Trophoblast cell (in vitro differentiated cells and primary cell): ENCODE measurements at regions not wholly inside any gene's neighbourhood (a gene's known extent, or its start where the extent isn't known, plus 50 kb on each side); places are given as distances from the start of the nearest gene placed in this dataset.

Source experiments
- DNase-seq, 2 donors: peaks; one replicate each; pipeline ENCODE4 v3.0.0-alpha.2; 2016
- H2AFZ ChIP-seq: 2 replicates; pipeline ENCODE4 v1.6.1; 2013; ENCODE audit warnings: low read length, moderate library complexity, mild to moderate bottlenecking; ENCODE audit not compliant: insufficient read depth, poor library complexity
- H2AK5ac ChIP-seq: 2 replicates; pipeline ENCODE4 v1.6.1; 2013; ENCODE audit warnings: mild to moderate bottlenecking, low read length
- H2BK120ac ChIP-seq: 2 replicates; pipeline ENCODE4 v1.6.1; 2013; ENCODE audit warnings: low read length, mild to moderate bottlenecking, moderate library complexity; ENCODE audit not compliant: insufficient read depth, poor library complexity
- H2BK12ac ChIP-seq: 2 replicates; pipeline ENCODE4 v1.6.1; 2013; ENCODE audit warnings: mild to moderate bottlenecking, low read length, moderate library complexity
- H2BK5ac ChIP-seq: 2 replicates; pipeline ENCODE4 v1.6.1; 2013; ENCODE audit warnings: low read length, low read depth, moderate library complexity, mild to moderate bottlenecking; ENCODE audit not compliant: poor library complexity
- H3K14ac ChIP-seq: 2 replicates; pipeline ENCODE4 v1.6.1; 2013; ENCODE audit warnings: mild to moderate bottlenecking, low read length
- H3K18ac ChIP-seq: 2 replicates; pipeline ENCODE4 v1.6.1; 2013; ENCODE audit warnings: mild to moderate bottlenecking, low read length
- H3K23ac ChIP-seq: 2 replicates; pipeline ENCODE4 v1.6.1; 2013; ENCODE audit warnings: low read length
- H3K27ac ChIP-seq: 2 replicates; pipeline ENCODE4 v1.5.1; 2013; ENCODE audit warnings: low read depth, mild to moderate bottlenecking, inconsistent platforms, low read length, moderate library complexity
- H3K27me3 ChIP-seq: 2 replicates; pipeline ENCODE4 v1.6.1; 2013; ENCODE audit warnings: inconsistent platforms, mild to moderate bottlenecking, low read length, moderate library complexity; ENCODE audit not compliant: insufficient read depth
- H3K36me3 ChIP-seq, 2 experiments: 1 replicate in 1 of 2; 2 replicates in 1 of 2; pipeline ENCODE4 v1.6.1; 2013; ENCODE audit warnings: low read length in 2 of 2, mild to moderate bottlenecking in 2 of 2, moderate library complexity in 1 of 2; ENCODE audit not compliant: insufficient read depth in 2 of 2, control insufficient read depth in 1 of 2
- H3K4ac ChIP-seq: 2 replicates; pipeline ENCODE4 v1.6.1; 2013; ENCODE audit warnings: low read depth, mild to moderate bottlenecking, low read length, moderate library complexity
- H3K4me1 ChIP-seq, 2 experiments: 1 replicate in 1 of 2; 2 replicates in 1 of 2; pipeline ENCODE4 v1.6.1; 2013; ENCODE audit warnings: low read length in 2 of 2, mild to moderate bottlenecking in 2 of 2, moderate library complexity in 1 of 2; ENCODE audit not compliant: insufficient read depth in 2 of 2, control insufficient read depth in 1 of 2
- H3K4me2 ChIP-seq: 2 replicates; pipeline ENCODE4 v1.6.1; 2013; ENCODE audit warnings: inconsistent platforms, mild to moderate bottlenecking, low read length, moderate library complexity
- H3K4me3 ChIP-seq: 2 replicates; pipeline ENCODE4 v1.5.1; 2013; ENCODE audit warnings: mild to moderate bottlenecking, low read depth, low read length, inconsistent platforms
- H3K79me1 ChIP-seq: one replicate; pipeline ENCODE4 v1.6.1; 2013; ENCODE audit warnings: low read length
- H3K79me2 ChIP-seq: 2 replicates; pipeline ENCODE4 v1.6.1; 2013; ENCODE audit warnings: low read length, mild to moderate bottlenecking; ENCODE audit not compliant: control insufficient read depth, insufficient read depth, poor library complexity
- H3K9ac ChIP-seq: 2 replicates; pipeline ENCODE4 v1.6.1; 2013; ENCODE audit warnings: mild to moderate bottlenecking, low read length
- H3K9me3 ChIP-seq: 2 replicates; pipeline ENCODE4 v1.6.1; 2013; ENCODE audit warnings: low read depth, mild to moderate bottlenecking, control low read depth, inconsistent platforms, low read length; ENCODE audit not compliant: insufficient read depth
- H4K12ac ChIP-seq: 2 replicates; pipeline ENCODE4 v1.6.1; 2013; ENCODE audit warnings: low read depth, mild to moderate bottlenecking, low read length, moderate library complexity
- H4K8ac ChIP-seq: 2 replicates; pipeline ENCODE4 v1.6.1; 2013; ENCODE audit warnings: low read depth, mild to moderate bottlenecking, low read length, moderate library complexity
- H4K91ac ChIP-seq: one replicate; pipeline ENCODE4 v1.6.1; 2013; ENCODE audit warnings: low read depth, mild to moderate bottlenecking, low read length, moderate library complexity
- WGBS: extraction: QIAGEN DNeasy Blood & Tissue Kit; methylation state at CpG from one replicate; pipeline ENCODE4 v1.1.7; 2013; ENCODE audit warnings: missing lambda C conversion rate; ENCODE audit not compliant: insufficient read length, insufficient coverage; ENCODE audit errors: extremely low coverage; 5-methylcytosine and 5-hydroxymethylcytosine counted together

- Histone ChIP-seq H3K36me3 (no peaks in the 10 kb centered on the region), H3K79me1 (no peaks in the 10 kb centered on the region), H2AFZ (no peak overlapping the region), H2AK5ac (no peak overlapping the region), H2BK120ac (no peak overlapping the region), H3K27ac (no peak overlapping the region), H3K9me3 (no peaks in the 10 kb centered on the region), H3K79me2 (no peaks in the 10 kb centered on the region), H4K8ac (no peak overlapping the region), H3K9ac (no peak overlapping the region), H3K4ac (no peak overlapping the region), H3K4me1 (peaks cover 3 to 10% of the 10 kb centered on the region in 2 experiments), H3K14ac (no peak overlapping the region), H3K18ac (no peak overlapping the region), H2BK12ac (no peak overlapping the region), H4K12ac (no peak overlapping the region), H3K4me3 (no peak overlapping the region), H3K27me3 (no peaks in the 10 kb centered on the region), H4K91ac (no peak overlapping the region), H3K4me2 (no peak overlapping the region), H3K23ac (no peak overlapping the region), H2BK5ac (no peak overlapping the region)
- no peak for DNase-seq
Observed at GRCh38 chr3:54046641-54047214, 75.6 kb upstream of the CACNA2D3 start.

- H3K79me1 ChIP-seq = no peaks in the 10 kb centered on the region
- H3K18ac ChIP-seq = no peak overlapping the region
- H3K4me1 ChIP-seq = peaks cover 3 to 10% of the 10 kb centered on the region in 2 experiments
- H3K4me3 ChIP-seq = no peak overlapping the region
- no peaks in the 10 kb centered on the region for H3K79me2 ChIP-seq
- no peak overlapping the region for H2BK5ac ChIP-seq
- WGBS = no CpG with 5 or more reads among the region's 3 CpGs
- no peaks in the 10 kb centered on the region for H3K9me3 ChIP-seq
- H3K23ac ChIP-seq = no peak overlapping the region
- H2BK12ac ChIP-seq = no peak overlapping the region
- no peak overlapping the region for H4K8ac ChIP-seq
- no peak overlapping the region for H3K9ac ChIP-seq
- no peak overlapping the region for H2BK120ac ChIP-seq
- no peak overlapping the region for H4K91ac ChIP-seq
- no peaks in the 10 kb centered on the region for H3K27me3 ChIP-seq
- no peak overlapping the region for H3K27ac ChIP-seq
- no peak for DNase-seq
- no peaks in the 10 kb centered on the region for H3K36me3 ChIP-seq
- H3K4me2 ChIP-seq = no peak overlapping the region
- H3K14ac ChIP-seq = no peak overlapping the region
- H2AFZ ChIP-seq = no peak overlapping the region
- no peak overlapping the region for H2AK5ac ChIP-seq
- no peak overlapping the region for H4K12ac ChIP-seq
- no peak overlapping the region for H3K4ac ChIP-seq
Observed at GRCh38 chr3:54045061-54045815, 77.1 kb upstream of the CACNA2D3 start.

GRCh38 chr3:54042259-54042823 lies 80.0 kb upstream of the CACNA2D3 start:
- H3K36me3 ChIP-seq = no peaks in the 10 kb centered on the region
- no peaks in the 10 kb centered on the region for H3K79me2 ChIP-seq
- no peak overlapping the region for H3K4me3 ChIP-seq
- peaks cover 3 to 10% of the 10 kb centered on the region in 2 experiments for H3K4me1 ChIP-seq
- H3K79me1 ChIP-seq = no peaks in the 10 kb centered on the region
- H3K27me3 ChIP-seq = no peaks in the 10 kb centered on the region
- no peak overlapping the region for H4K12ac ChIP-seq
- no peak overlapping the region for H2BK120ac ChIP-seq
- no peak overlapping the region for H3K23ac ChIP-seq
- DNase-seq = peak; percentile 33 to 74
- no peak overlapping the region for H2AFZ ChIP-seq
- H2BK5ac ChIP-seq = no peak overlapping the region
- no peak overlapping the region for H3K14ac ChIP-seq
- no peak overlapping the region for H3K18ac ChIP-seq
- no peak overlapping the region for H4K91ac ChIP-seq
- WGBS = no CpG with 5 or more reads among the region's 5 CpGs
- H3K9ac ChIP-seq = no peak overlapping the region
- H2BK12ac ChIP-seq = no peak overlapping the region
- H3K27ac ChIP-seq = no peak overlapping the region
- no peaks in the 10 kb centered on the region for H3K9me3 ChIP-seq
- H2AK5ac ChIP-seq = no peak overlapping the region
- no peak overlapping the region for H4K8ac ChIP-seq
- no peak overlapping the region for H3K4ac ChIP-seq
- H3K4me2 ChIP-seq = no peak overlapping the region

- H3K27me3 ChIP-seq = no peaks in the 10 kb centered on the region
- no peaks in the 10 kb centered on the region for H3K36me3 ChIP-seq
- no peak overlapping the region for H3K23ac ChIP-seq
- WGBS = no CpG with 5 or more reads among the region's 8 CpGs
- no peak overlapping the region for H3K9ac ChIP-seq
- H3K18ac ChIP-seq = no peak overlapping the region
- H4K12ac ChIP-seq = no peak overlapping the region
- H2BK5ac ChIP-seq = no peak overlapping the region
- DNase-seq = no peak
- no peaks in the 10 kb centered on the region for H3K9me3 ChIP-seq
- H3K4me2 ChIP-seq = no peak overlapping the region
- H2BK120ac ChIP-seq = no peak overlapping the region
- no peak overlapping the region for H2BK12ac ChIP-seq
- H3K14ac ChIP-seq = no peak overlapping the region
- H3K79me1 ChIP-seq = no peaks in the 10 kb centered on the region
- H2AK5ac ChIP-seq = no peak overlapping the region
- no peaks in the 10 kb centered on the region for H3K79me2 ChIP-seq
- peaks cover 3 to 9% of the 10 kb centered on the region in 2 experiments for H3K4me1 ChIP-seq
- no peak overlapping the region for H3K4ac ChIP-seq
- no peak overlapping the region for H3K4me3 ChIP-seq
- no peak overlapping the region for H3K27ac ChIP-seq
- H2AFZ ChIP-seq = no peak overlapping the region
- H4K8ac ChIP-seq = no peak overlapping the region
- no peak overlapping the region for H4K91ac ChIP-seq
Observed at GRCh38 chr3:54040476-54040875, 81.9 kb upstream of the CACNA2D3 start.
